Posterior vena cava (tissue), 2 donors: ENCODE measurements at regions not wholly inside any gene's neighbourhood (a gene's known extent, or its start where the extent isn't known, plus 50 kb on each side); places are given as distances from the start of the nearest gene placed in this dataset.
A peak's percentile ranks its signal among the peaks of the same experiment; 100 is the strongest.
"Not testable (repeated sequence)": the region's sequence is repeated elsewhere in the genome, so short reads cannot be mapped to it uniquely, and the experiment has no call there.

Experiments used
- DNase-seq: peaks from one replicate; pipeline ENCODE4 v3.0.0-alpha.2; 2020; ENCODE audit warnings: low spot score
- intact Hi-C, 2 donors: fragments of 100-400 bp; cut with DNase I; formaldehyde crosslinking; loops; one replicate each; pipeline versions ENCODE4 v1.14.1 to v1.14.2; 2022 to 2023
- donor health status: DM: yes; HTN: yes; CAD: no.
- donor health status: DM: yes; HTN: yes; CAD: no.

GRCh38 chr12:64552510-64552909, 57.8 kb upstream of the RASSF3 start:
- intact Hi-C loops: loop anchor here (5.0 to 10.0 kb wide), 2 partner anchors 52 to 145 kb away; no protein-coding TSS in a partner anchor
- DNase-seq: not testable (repeated sequence)

- intact Hi-C loops: loop anchor here (5.0 to 10.0 kb wide), 2 partner anchors 51 to 144 kb away; no protein-coding TSS in a partner anchor
- DNase-seq: not testable (repeated sequence)
These were observed 56.6 kb upstream of the RASSF3 start for GRCh38 chr12:64553689-64554088.

- intact Hi-C loops: loop anchor here in 1 of 2 donors (10.0 kb wide), 1 partner anchor 49 kb away; no protein-coding TSS in a partner anchor
These were observed 54.1 kb upstream of the RASSF3 start for GRCh38 chr12:64556231-64556630.

GRCh38 chr12:64558754-64559153, 51.5 kb upstream of the RASSF3 start:
- DNase-seq: peak; percentile 82

More at GRCh38 chr12:64556231-64556630, 54.1 kb upstream of the RASSF3 start:
- DNase-seq: no peak

GRCh38 chr12:64560396-64561301, 49.6 kb upstream of the RASSF3 start:
- DNase-seq: no peak
- intact Hi-C loops: no loop called here

More at GRCh38 chr12:64558754-64559153, 51.5 kb upstream of the RASSF3 start:
- intact Hi-C loops: loop anchor here in 1 of 2 donors (10.0 kb wide), 1 partner anchor 46 kb away; no protein-coding TSS in a partner anchor
